ENCODE measurements at regions not wholly inside any gene's neighbourhood (a gene's known extent, or its start where the extent isn't known, plus 50 kb on each side); places are given as distances from the start of the nearest gene placed in this dataset.

- H2AFZ ChIP-seq (ENCODE audit: insufficient read depth, low read length, poor library complexity) = no peak overlapping the region
- H3K18ac ChIP-seq (ENCODE audit: low read length) = no peak overlapping the region
- no peak overlapping the region for H3K9ac ChIP-seq (ENCODE audit: low read length)
- H4K12ac ChIP-seq (ENCODE audit: low read depth, low read length) = no peak overlapping the region
- H4K8ac ChIP-seq (ENCODE audit: low read depth, low read length) = no peak overlapping the region
- H3K79me2 ChIP-seq (ENCODE audit: control insufficient read depth, insufficient read depth, low read length, poor library complexity) = no peaks in the 10 kb centered on the region
- H2BK12ac ChIP-seq (ENCODE audit: low read length) = no peak overlapping the region
- no peak overlapping the region for H3K4me2 ChIP-seq (ENCODE audit: low read length)
- no peak overlapping the region for H3K4me3 ChIP-seq (ENCODE audit: low read depth, low read length)
- no peak overlapping the region for H2BK5ac ChIP-seq (ENCODE audit: low read depth, low read length, poor library complexity)
- H3K4ac ChIP-seq (ENCODE audit: low read depth, low read length) = no peak overlapping the region
- no peak overlapping the region for H2BK120ac ChIP-seq (ENCODE audit: insufficient read depth, low read length, poor library complexity)
- H3K27ac ChIP-seq (ENCODE audit: low read depth, low read length) = no peak overlapping the region
- H3K27me3 ChIP-seq (ENCODE audit: insufficient read depth, low read length) = no peaks in the 10 kb centered on the region
- H3K79me1 ChIP-seq (ENCODE audit: low read length) = no peaks in the 10 kb centered on the region
- WGBS (ENCODE audit: extremely low coverage, insufficient coverage, insufficient read length) = no CpG with 5 or more reads among the region's 3 CpGs
- no peak overlapping the region for H3K23ac ChIP-seq (ENCODE audit: low read length)
- no peaks in the 10 kb centered on the region for H3K4me1 ChIP-seq (ENCODE audit: control insufficient read depth in 1 of 2, insufficient read depth in 2 of 2, low read length in 2 of 2)
- DNase-seq = no peak
- H4K91ac ChIP-seq (ENCODE audit: low read depth, low read length) = no peak overlapping the region
- no peaks in the 10 kb centered on the region for H3K36me3 ChIP-seq (ENCODE audit: control insufficient read depth in 1 of 2, insufficient read depth in 2 of 2, low read length in 2 of 2)
- H3K14ac ChIP-seq (ENCODE audit: low read length) = no peak overlapping the region
- no peaks in the 10 kb centered on the region for H3K9me3 ChIP-seq (ENCODE audit: insufficient read depth, low read depth, low read length)
- H2AK5ac ChIP-seq (ENCODE audit: low read length) = no peak overlapping the region
These were observed 826.8 kb upstream of the NR2F2 start for GRCh38 chr15:95503640-95504225.

DNA sequence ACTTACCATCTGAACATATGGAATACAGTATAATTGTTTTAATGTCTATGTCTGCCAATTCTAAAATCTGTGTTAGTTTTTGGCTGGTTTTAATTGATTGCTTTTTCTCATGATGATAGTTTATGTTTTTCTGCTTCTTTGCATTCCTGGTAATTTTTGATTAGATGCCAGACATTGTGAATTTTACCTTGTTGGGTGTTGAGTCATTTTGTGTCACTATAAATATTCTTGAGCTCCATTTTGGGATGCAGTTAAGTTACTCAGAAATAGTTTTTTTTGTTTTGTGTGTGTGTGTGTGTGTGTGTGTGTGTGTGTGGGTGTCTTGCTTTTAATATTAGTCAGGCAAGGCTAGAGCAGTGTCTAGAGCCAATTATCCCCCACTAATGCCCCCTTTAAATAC is 818.8 kb upstream of the NR2F2 start:
- Histone ChIP-seq H3K4me2 (ENCODE audit: low read length) (no peak overlapping the region), H2BK12ac (ENCODE audit: low read length) (no peak overlapping the region), H4K91ac (ENCODE audit: low read depth, low read length) (no peak overlapping the region), H3K9ac (ENCODE audit: low read length) (no peak overlapping the region), H4K8ac (ENCODE audit: low read depth, low read length) (no peak overlapping the region), H3K18ac (ENCODE audit: low read length) (no peak overlapping the region), H2AFZ (ENCODE audit: insufficient read depth, low read length, poor library complexity) (no peak overlapping the region), H3K79me1 (ENCODE audit: low read length) (no peaks in the 10 kb centered on the region), H3K4me1 (ENCODE audit: control insufficient read depth in 1 of 2, insufficient read depth in 2 of 2, low read length in 2 of 2) (no peaks in the 10 kb centered on the region), H3K79me2 (ENCODE audit: control insufficient read depth, insufficient read depth, low read length, poor library complexity) (no peaks in the 10 kb centered on the region), H3K4me3 (ENCODE audit: low read depth, low read length) (no peak overlapping the region), H2BK120ac (ENCODE audit: insufficient read depth, low read length, poor library complexity) (no peak overlapping the region), H4K12ac (ENCODE audit: low read depth, low read length) (no peak overlapping the region), H3K9me3 (ENCODE audit: insufficient read depth, low read depth, low read length) (no peaks in the 10 kb centered on the region), H2AK5ac (ENCODE audit: low read length) (no peak overlapping the region), H3K23ac (ENCODE audit: low read length) (no peak overlapping the region), H2BK5ac (ENCODE audit: low read depth, low read length, poor library complexity) (no peak overlapping the region), H3K4ac (ENCODE audit: low read depth, low read length) (no peak overlapping the region), H3K27me3 (ENCODE audit: insufficient read depth, low read length) (no peaks in the 10 kb centered on the region), H3K36me3 (ENCODE audit: control insufficient read depth in 1 of 2, insufficient read depth in 2 of 2, low read length in 2 of 2) (no peaks in the 10 kb centered on the region), H3K27ac (ENCODE audit: low read depth, low read length) (no peak overlapping the region), H3K14ac (ENCODE audit: low read length) (no peak overlapping the region)
- DNase-seq = no peak

DNA sequence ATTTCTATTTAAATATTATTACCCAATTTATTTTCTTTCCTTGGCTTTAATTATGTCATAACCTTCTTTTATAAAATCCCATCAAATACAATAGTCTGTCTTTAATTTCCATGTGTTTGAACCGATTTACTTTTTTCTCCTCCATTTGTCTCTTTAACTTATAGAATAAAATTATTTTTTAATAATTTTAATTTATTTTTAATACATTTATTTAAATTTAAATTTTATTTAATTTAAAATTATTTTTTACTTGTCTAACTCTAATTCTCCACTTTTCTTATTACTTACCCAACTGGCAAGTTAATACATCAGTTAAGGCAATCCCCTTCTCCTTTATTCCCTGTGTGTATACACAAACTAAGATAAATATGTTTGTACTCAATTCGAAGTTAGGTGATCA is 817.6 kb upstream of the NR2F2 start:
- Histone ChIP-seq H3K79me2 (ENCODE audit: control insufficient read depth, insufficient read depth, low read length, poor library complexity) (no peaks in the 10 kb centered on the region), H2BK12ac (ENCODE audit: low read length) (no peak overlapping the region), H3K14ac (ENCODE audit: low read length) (no peak overlapping the region), H3K4me3 (ENCODE audit: low read depth, low read length) (no peak overlapping the region), H2BK5ac (ENCODE audit: low read depth, low read length, poor library complexity) (no peak overlapping the region), H4K12ac (ENCODE audit: low read depth, low read length) (no peak overlapping the region), H3K9me3 (ENCODE audit: insufficient read depth, low read depth, low read length) (no peaks in the 10 kb centered on the region), H3K23ac (ENCODE audit: low read length) (no peak overlapping the region), H3K9ac (ENCODE audit: low read length) (no peak overlapping the region), H3K4me2 (ENCODE audit: low read length) (no peak overlapping the region), H2BK120ac (ENCODE audit: insufficient read depth, low read length, poor library complexity) (no peak overlapping the region), H3K4ac (ENCODE audit: low read depth, low read length) (no peak overlapping the region), H3K27me3 (ENCODE audit: insufficient read depth, low read length) (no peaks in the 10 kb centered on the region), H4K91ac (ENCODE audit: low read depth, low read length) (no peak overlapping the region), H3K18ac (ENCODE audit: low read length) (no peak overlapping the region), H2AK5ac (ENCODE audit: low read length) (no peak overlapping the region), H3K4me1 (ENCODE audit: control insufficient read depth in 1 of 2, insufficient read depth in 2 of 2, low read length in 2 of 2) (no peaks in the 10 kb centered on the region), H3K79me1 (ENCODE audit: low read length) (no peaks in the 10 kb centered on the region), H3K36me3 (ENCODE audit: control insufficient read depth in 1 of 2, insufficient read depth in 2 of 2, low read length in 2 of 2) (no peaks in the 10 kb centered on the region), H4K8ac (ENCODE audit: low read depth, low read length) (no peak overlapping the region), H3K27ac (ENCODE audit: low read depth, low read length) (no peak overlapping the region), H2AFZ (ENCODE audit: insufficient read depth, low read length, poor library complexity) (no peak overlapping the region)
- no peak for DNase-seq
- no CpG with 5 or more reads among the region's 2 CpGs for WGBS (ENCODE audit: extremely low coverage, insufficient coverage, insufficient read length)

DNA sequence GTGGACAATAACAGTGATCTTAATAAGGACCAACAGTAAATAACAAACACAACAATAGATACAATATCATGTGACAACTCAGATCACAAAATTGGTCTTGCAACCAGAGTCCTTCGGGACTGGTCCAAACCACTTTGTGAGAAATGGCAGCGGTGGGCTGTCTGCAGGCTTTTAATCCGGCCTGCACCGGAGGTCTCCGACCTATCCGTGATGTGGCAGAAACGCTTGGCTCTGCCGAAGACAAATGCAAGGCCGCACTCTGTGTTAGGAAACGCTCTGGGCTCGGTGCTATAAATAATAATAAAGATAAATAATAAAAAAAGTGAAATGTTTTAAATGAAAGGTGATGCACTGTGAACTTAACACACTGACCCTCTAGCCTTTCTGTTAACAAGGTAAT is 810.6 kb upstream of the NR2F2 start:
- Histone ChIP-seq H3K9ac (ENCODE audit: low read length) (no peak overlapping the region), H3K18ac (ENCODE audit: low read length) (no peak overlapping the region), H3K79me2 (ENCODE audit: control insufficient read depth, insufficient read depth, low read length, poor library complexity) (no peaks in the 10 kb centered on the region), H2AFZ (ENCODE audit: insufficient read depth, low read length, poor library complexity) (no peak overlapping the region), H3K27ac (ENCODE audit: low read depth, low read length) (no peak overlapping the region), H3K4me3 (ENCODE audit: low read depth, low read length) (no peak overlapping the region), H4K91ac (ENCODE audit: low read depth, low read length) (no peak overlapping the region), H3K4me2 (ENCODE audit: low read length) (no peak overlapping the region), H3K27me3 (ENCODE audit: insufficient read depth, low read length) (no peaks in the 10 kb centered on the region), H2BK5ac (ENCODE audit: low read depth, low read length, poor library complexity) (no peak overlapping the region), H3K4ac (ENCODE audit: low read depth, low read length) (no peak overlapping the region), H2BK120ac (ENCODE audit: insufficient read depth, low read length, poor library complexity) (no peak overlapping the region), H3K9me3 (ENCODE audit: insufficient read depth, low read depth, low read length) (no peaks in the 10 kb centered on the region), H3K14ac (ENCODE audit: low read length) (no peak overlapping the region), H3K4me1 (ENCODE audit: control insufficient read depth in 1 of 2, insufficient read depth in 2 of 2, low read length in 2 of 2) (no peaks in the 10 kb centered on the region), H3K79me1 (ENCODE audit: low read length) (no peaks in the 10 kb centered on the region), H3K36me3 (ENCODE audit: control insufficient read depth in 1 of 2, insufficient read depth in 2 of 2, low read length in 2 of 2) (no peaks in the 10 kb centered on the region), H2AK5ac (ENCODE audit: low read length) (no peak overlapping the region), H4K8ac (ENCODE audit: low read depth, low read length) (no peak overlapping the region), H3K23ac (ENCODE audit: low read length) (no peak overlapping the region), H4K12ac (ENCODE audit: low read depth, low read length) (no peak overlapping the region), H2BK12ac (ENCODE audit: low read length) (no peak overlapping the region)
- no CpG with 5 or more reads among the region's 11 CpGs for WGBS (ENCODE audit: extremely low coverage, insufficient coverage, insufficient read length)
- no peak for DNase-seq

Measured in trophoblast cell (in vitro differentiated cells and primary cell).